ENCODE measurements at regions not wholly inside any gene's neighbourhood (a gene's known extent, or its start where the extent isn't known, plus 50 kb on each side); places are given as distances from the start of the nearest gene placed in this dataset.

- no peak for TF ChIP-seq CTCF (IDR thresholded peaks at IDR 0.05)
- TF ChIP-seq EZH2 (IDR thresholded peaks at IDR 0.05), result no peak
- no peak for TF ChIP-seq EZH2phosphoT487 (IDR thresholded peaks at IDR 0.05)
Observed at GRCh38 chr1:5738911-5739462, 253.2 kb downstream of the NPHP4 start.

Measured in neural progenitor cell (in vitro differentiated cells).